ENCODE measurements at regions not wholly inside any gene's neighbourhood (a gene's known extent, or its start where the extent isn't known, plus 50 kb on each side); places are given as distances from the start of the nearest gene placed in this dataset.

- Histone ChIP-seq H3K27me3 (ENCODE audit: insufficient read depth, low read length, poor library complexity, severe bottlenecking) (no peaks in the 10 kb centered on the region), H3K79me2 (ENCODE audit: insufficient read depth, low read length) (no peaks in the 10 kb centered on the region)
Measured at GRCh38 chr5:2385818-2386217, 365.7 kb downstream of the IRX2 start.

GRCh38 chr5:2383698-2384065 lies 367.8 kb downstream of the IRX2 start:
- no peak overlapping the region for H3K9ac ChIP-seq (ENCODE audit: low read depth, low read length, poor library complexity, severe bottlenecking)
- TF ChIP-seq CTCF (conservative IDR thresholded peaks at IDR 0.05; ENCODE audit: low read length), result no peak
- H3K4me3 ChIP-seq (ENCODE audit: low read length, poor library complexity, severe bottlenecking), result no peak overlapping the region
- H4K20me1 ChIP-seq (ENCODE audit: insufficient read depth, low read length, poor library complexity, severe bottlenecking), result no peaks in the 10 kb centered on the region
- H3F3A ChIP-seq (ENCODE audit: low read depth), result no peaks in the 10 kb centered on the region
- no peaks in the 10 kb centered on the region for H3K4me1 ChIP-seq (ENCODE audit: insufficient read depth, low read length, poor library complexity, severe bottlenecking)
- peaks cover 13% of the 10 kb centered on the region; the same call in 1 of the 2 replicates for H3K9me3 ChIP-seq (ENCODE audit: insufficient read depth, low read depth, low read length)
- no peaks in the 10 kb centered on the region for H3K27me3 ChIP-seq (ENCODE audit: insufficient read depth, low read length, poor library complexity, severe bottlenecking)
- H3K9me2 ChIP-seq (replicated peaks; ENCODE audit: low read depth, low read length), result no peaks in the 10 kb centered on the region
- H2AFZ ChIP-seq (ENCODE audit: low read length), result no peak overlapping the region
- H3K4me2 ChIP-seq (ENCODE audit: low read depth, low read length, poor library complexity, severe bottlenecking), result no peak overlapping the region
- H3K79me2 ChIP-seq (ENCODE audit: insufficient read depth, low read length), result no peaks in the 10 kb centered on the region
- no peaks in the 10 kb centered on the region for H3K36me3 ChIP-seq (ENCODE audit: insufficient read depth, low read length)

More at GRCh38 chr5:2385818-2386217, 365.7 kb downstream of the IRX2 start:
- Histone ChIP-seq H3K4me2 (ENCODE audit: low read depth, low read length, poor library complexity, severe bottlenecking) (no peak overlapping the region), H3K4me3 (ENCODE audit: low read length, poor library complexity, severe bottlenecking) (no peak overlapping the region), H4K20me1 (ENCODE audit: insufficient read depth, low read length, poor library complexity, severe bottlenecking) (no peaks in the 10 kb centered on the region), H3K4me1 (ENCODE audit: insufficient read depth, low read length, poor library complexity, severe bottlenecking) (no peaks in the 10 kb centered on the region), H3K36me3 (ENCODE audit: insufficient read depth, low read length) (no peaks in the 10 kb centered on the region), H3K9me2 (replicated peaks; ENCODE audit: low read depth, low read length) (no peaks in the 10 kb centered on the region), H3F3A (ENCODE audit: low read depth) (no peaks in the 10 kb centered on the region), H2AFZ (ENCODE audit: low read length) (no peak overlapping the region), H3K9ac (ENCODE audit: low read depth, low read length, poor library complexity, severe bottlenecking) (no peak overlapping the region), H3K9me3 (ENCODE audit: insufficient read depth, low read depth, low read length) (peaks cover 29% of the 10 kb centered on the region; the same call in 1 of the 2 replicates)
- TF ChIP-seq EZH2phosphoT487 (IDR thresholded peaks at IDR 0.05; ENCODE audit: borderline replicate concordance), result no peak

GRCh38 chr5:2382776-2383697 lies 368.4 kb downstream of the IRX2 start:
- H3K79me2 ChIP-seq (ENCODE audit: insufficient read depth, low read length), result no peaks in the 10 kb centered on the region
- no peaks in the 10 kb centered on the region for H3K4me1 ChIP-seq (ENCODE audit: insufficient read depth, low read length, poor library complexity, severe bottlenecking)
- no peaks in the 10 kb centered on the region for H3K27me3 ChIP-seq (ENCODE audit: insufficient read depth, low read length, poor library complexity, severe bottlenecking)
- no peaks in the 10 kb centered on the region for H3K36me3 ChIP-seq (ENCODE audit: insufficient read depth, low read length)
- H3K9me3 ChIP-seq (ENCODE audit: insufficient read depth, low read depth, low read length), result peaks cover 7% of the 10 kb centered on the region; the same call in 1 of the 2 replicates
- no peak overlapping the region for H3K9ac ChIP-seq (ENCODE audit: low read depth, low read length, poor library complexity, severe bottlenecking)
- no peak overlapping the region for H3K4me2 ChIP-seq (ENCODE audit: low read depth, low read length, poor library complexity, severe bottlenecking)
- H2AFZ ChIP-seq (ENCODE audit: low read length), result no peak overlapping the region
- no peaks in the 10 kb centered on the region for H3F3A ChIP-seq (ENCODE audit: low read depth)
- TF ChIP-seq CTCF (conservative IDR thresholded peaks at IDR 0.05; ENCODE audit: low read length) (no peak), EZH2phosphoT487 (IDR thresholded peaks at IDR 0.05; ENCODE audit: borderline replicate concordance) (no peak)
- no peak overlapping the region for H3K4me3 ChIP-seq (ENCODE audit: low read length, poor library complexity, severe bottlenecking)
- H4K20me1 ChIP-seq (ENCODE audit: insufficient read depth, low read length, poor library complexity, severe bottlenecking), result no peaks in the 10 kb centered on the region
- H3K9me2 ChIP-seq (replicated peaks; ENCODE audit: low read depth, low read length), result no peaks in the 10 kb centered on the region

All from Loucy (cell line).